ENCODE measurements at regions not wholly inside any gene's neighbourhood (a gene's known extent, or its start where the extent isn't known, plus 50 kb on each side); places are given as distances from the start of the nearest gene placed in this dataset.

DNA sequence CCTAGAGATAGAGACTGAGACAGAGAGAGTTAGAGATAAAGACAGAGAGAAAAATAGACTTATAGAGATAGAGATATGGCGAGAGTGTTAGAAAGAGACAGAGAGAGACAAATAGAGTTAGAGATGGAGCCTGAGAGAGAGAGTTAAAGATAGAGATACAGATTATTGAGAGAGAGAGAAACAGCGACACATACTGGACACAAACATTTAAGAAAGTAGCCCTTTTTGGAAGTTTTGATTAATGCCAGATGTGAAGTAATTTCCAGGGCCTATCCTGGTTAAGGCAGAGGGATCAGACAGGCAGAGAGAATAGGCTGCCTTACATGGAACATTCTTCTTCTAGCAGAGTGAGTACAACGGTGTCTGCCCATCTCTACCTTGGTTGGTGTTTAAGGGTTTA is 311.6 kb upstream of the CDH7 start:
- no peak for ATAC-seq
- no peak for TF ChIP-seq SNAI2 (CRISPR knock-in tag; IDR thresholded peaks at IDR 0.05)
- peak; percentile 71 for TF ChIP-seq TCF4 (CRISPR knock-in tag; IDR thresholded peaks at IDR 0.05; ENCODE audit: borderline replicate concordance)
- TF ChIP-seq, protein P1, sequence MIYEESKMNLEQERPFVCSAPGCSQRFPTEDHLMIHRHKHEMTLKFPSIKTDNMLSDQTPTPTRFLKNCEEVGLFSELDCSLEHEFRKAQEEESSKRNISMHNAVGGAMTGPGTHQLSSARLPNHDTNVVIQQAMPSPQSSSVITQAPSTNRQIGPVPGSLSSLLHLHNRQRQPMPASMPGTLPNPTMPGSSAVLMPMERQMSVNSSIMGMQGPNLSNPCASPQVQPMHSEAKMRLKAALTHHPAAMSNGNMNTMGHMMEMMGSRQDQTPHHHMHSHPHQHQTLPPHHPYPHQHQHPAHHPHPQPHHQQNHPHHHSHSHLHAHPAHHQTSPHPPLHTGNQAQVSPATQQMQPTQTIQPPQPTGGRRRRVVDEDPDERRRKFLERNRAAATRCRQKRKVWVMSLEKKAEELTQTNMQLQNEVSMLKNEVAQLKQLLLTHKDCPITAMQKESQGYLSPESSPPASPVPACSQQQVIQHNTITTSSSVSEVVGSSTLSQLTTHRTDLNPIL (CRISPR knock-in tag; IDR thresholded peaks at IDR 0.05; ENCODE audit: low read depth): no peak

DNA sequence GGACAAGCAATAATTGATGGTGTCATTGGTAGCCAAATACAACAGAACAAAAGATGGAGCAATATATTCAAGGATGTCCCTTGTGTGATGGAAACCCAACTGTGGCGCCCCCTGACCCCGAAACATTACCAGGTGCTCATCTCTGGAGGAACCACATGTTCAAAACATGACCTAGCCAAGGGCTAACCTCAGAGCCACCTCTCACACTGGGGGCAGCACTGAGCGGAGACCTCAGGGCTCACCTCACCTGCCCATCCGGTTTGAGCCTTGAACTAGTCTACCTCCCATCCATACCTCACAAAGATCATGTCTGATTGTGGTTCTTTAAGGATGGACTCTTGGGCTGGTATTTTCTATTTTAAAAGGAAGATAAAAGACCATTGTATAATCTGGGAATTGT is 314.4 kb upstream of the CDH7 start:
- no peak for ATAC-seq

DNA sequence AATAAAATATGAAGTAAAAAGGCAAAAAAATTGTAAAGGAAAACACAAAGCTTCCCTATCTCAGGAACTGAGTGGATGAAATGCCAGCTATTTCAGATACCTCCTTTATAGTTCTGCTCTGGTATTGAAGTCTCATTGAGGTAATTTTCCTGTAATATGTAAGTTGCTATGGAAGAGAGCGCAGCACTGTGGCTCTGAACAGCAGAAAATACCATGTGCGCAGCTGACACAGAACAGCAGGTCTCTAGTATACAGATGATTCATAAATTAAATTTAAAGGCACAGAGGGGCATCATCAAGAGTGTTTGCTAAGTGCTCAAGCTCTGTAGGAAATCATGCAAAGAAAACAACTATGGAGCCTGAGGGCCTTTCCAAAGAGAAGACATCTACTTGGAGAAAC is 315.3 kb upstream of the CDH7 start:
- ATAC-seq: no peak

More for the DNA sequence above, 314.4 kb upstream of the CDH7 start:
- no peak for TF ChIP-seq PATZ1 (CRISPR knock-in tag; IDR thresholded peaks at IDR 0.05; ENCODE audit: borderline replicate concordance)
- no peak for TF ChIP-seq ZFP3 (CRISPR knock-in tag; IDR thresholded peaks at IDR 0.05)
- no peak for TF ChIP-seq BACH2 (CRISPR knock-in tag; IDR thresholded peaks at IDR 0.05; ENCODE audit: borderline replicate concordance)
- TF ChIP-seq ISL1 (CRISPR knock-in tag; IDR thresholded peaks at IDR 0.05): no peak
- no peak for TF ChIP-seq ZNF565 (CRISPR knock-in tag; conservative IDR thresholded peaks at IDR 0.05; ENCODE audit: low read depth)
- TF ChIP-seq ZFP30 (CRISPR knock-in tag; IDR thresholded peaks at IDR 0.05): no peak
- no peak for TF ChIP-seq SNAI2 (CRISPR knock-in tag; IDR thresholded peaks at IDR 0.05)
- TF ChIP-seq TCF4 (CRISPR knock-in tag; IDR thresholded peaks at IDR 0.05; ENCODE audit: borderline replicate concordance): no peak
- TF ChIP-seq OSR1 (CRISPR knock-in tag; IDR thresholded peaks at IDR 0.05): no peak
- no peak for TF ChIP-seq ZC3H10 (CRISPR knock-in tag; IDR thresholded peaks at IDR 0.05)
- TF ChIP-seq GLIS3 (CRISPR knock-in tag; IDR thresholded peaks at IDR 0.05): no peak
- TF ChIP-seq, protein P1 (CRISPR knock-in tag; IDR thresholded peaks at IDR 0.05; ENCODE audit: low read depth): no peak
- no peak for TF ChIP-seq CSDC2 (CRISPR knock-in tag; IDR thresholded peaks at IDR 0.05)
- TF ChIP-seq, protein P2, sequence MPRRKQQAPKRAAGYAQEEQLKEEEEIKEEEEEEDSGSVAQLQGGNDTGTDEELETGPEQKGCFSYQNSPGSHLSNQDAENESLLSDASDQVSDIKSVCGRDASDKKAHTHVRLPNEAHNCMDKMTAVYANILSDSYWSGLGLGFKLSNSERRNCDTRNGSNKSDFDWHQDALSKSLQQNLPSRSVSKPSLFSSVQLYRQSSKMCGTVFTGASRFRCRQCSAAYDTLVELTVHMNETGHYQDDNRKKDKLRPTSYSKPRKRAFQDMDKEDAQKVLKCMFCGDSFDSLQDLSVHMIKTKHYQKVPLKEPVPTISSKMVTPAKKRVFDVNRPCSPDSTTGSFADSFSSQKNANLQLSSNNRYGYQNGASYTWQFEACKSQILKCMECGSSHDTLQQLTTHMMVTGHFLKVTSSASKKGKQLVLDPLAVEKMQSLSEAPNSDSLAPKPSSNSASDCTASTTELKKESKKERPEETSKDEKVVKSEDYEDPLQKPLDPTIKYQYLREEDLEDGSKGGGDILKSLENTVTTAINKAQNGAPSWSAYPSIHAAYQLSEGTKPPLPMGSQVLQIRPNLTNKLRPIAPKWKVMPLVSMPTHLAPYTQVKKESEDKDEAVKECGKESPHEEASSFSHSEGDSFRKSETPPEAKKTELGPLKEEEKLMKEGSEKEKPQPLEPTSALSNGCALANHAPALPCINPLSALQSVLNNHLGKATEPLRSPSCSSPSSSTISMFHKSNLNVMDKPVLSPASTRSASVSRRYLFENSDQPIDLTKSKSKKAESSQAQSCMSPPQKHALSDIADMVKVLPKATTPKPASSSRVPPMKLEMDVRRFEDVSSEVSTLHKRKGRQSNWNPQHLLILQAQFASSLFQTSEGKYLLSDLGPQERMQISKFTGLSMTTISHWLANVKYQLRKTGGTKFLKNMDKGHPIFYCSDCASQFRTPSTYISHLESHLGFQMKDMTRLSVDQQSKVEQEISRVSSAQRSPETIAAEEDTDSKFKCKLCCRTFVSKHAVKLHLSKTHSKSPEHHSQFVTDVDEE (CRISPR knock-in tag; IDR thresholded peaks at IDR 0.05): no peak
- TF ChIP-seq ESRRG (CRISPR knock-in tag; IDR thresholded peaks at IDR 0.05): no peak
- TF ChIP-seq ZNF8 (CRISPR knock-in tag; IDR thresholded peaks at IDR 0.05): no peak

More for the DNA sequence above, 315.3 kb upstream of the CDH7 start:
- TF ChIP-seq, protein P2 (CRISPR knock-in tag; IDR thresholded peaks at IDR 0.05): no peak
- TF ChIP-seq ZNF70 (CRISPR knock-in tag; IDR thresholded peaks at IDR 0.05): no peak
- TF ChIP-seq OSR1 (CRISPR knock-in tag; IDR thresholded peaks at IDR 0.05): no peak
- TF ChIP-seq, protein P1 (CRISPR knock-in tag; IDR thresholded peaks at IDR 0.05; ENCODE audit: low read depth): no peak
- TF ChIP-seq PATZ1 (CRISPR knock-in tag; IDR thresholded peaks at IDR 0.05; ENCODE audit: borderline replicate concordance): no peak
- no peak for TF ChIP-seq TCF4 (CRISPR knock-in tag; IDR thresholded peaks at IDR 0.05; ENCODE audit: borderline replicate concordance)
- TF ChIP-seq ESRRG (CRISPR knock-in tag; IDR thresholded peaks at IDR 0.05): no peak
- no peak for TF ChIP-seq ZFP3 (CRISPR knock-in tag; IDR thresholded peaks at IDR 0.05)
- no peak for TF ChIP-seq GLIS3 (CRISPR knock-in tag; IDR thresholded peaks at IDR 0.05)
- no peak for TF ChIP-seq PPARA (CRISPR knock-in tag; IDR thresholded peaks at IDR 0.05; ENCODE audit: borderline replicate concordance)
- no peak for TF ChIP-seq TOX (CRISPR knock-in tag; IDR thresholded peaks at IDR 0.05; ENCODE audit: borderline replicate concordance)
- TF ChIP-seq CSDC2 (CRISPR knock-in tag; IDR thresholded peaks at IDR 0.05): no peak
- TF ChIP-seq ISL1 (CRISPR knock-in tag; IDR thresholded peaks at IDR 0.05): no peak
- TF ChIP-seq BACH2 (CRISPR knock-in tag; IDR thresholded peaks at IDR 0.05; ENCODE audit: borderline replicate concordance): no peak
- no peak for TF ChIP-seq ZNF8 (CRISPR knock-in tag; IDR thresholded peaks at IDR 0.05)
